ENCODE measurements at regions not wholly inside any gene's neighbourhood (a gene's known extent, or its start where the extent isn't known, plus 50 kb on each side); places are given as distances from the start of the nearest gene placed in this dataset.
A peak's percentile ranks its signal among the peaks of the same experiment; 100 is the strongest.
"Not testable (repeated sequence)": the region's sequence is repeated elsewhere in the genome, so short reads cannot be mapped to it uniquely, and the experiment has no call there.

GRCh38 chr2:110394769-110395168, 77.8 kb downstream of the LIMS4 start:
- not testable (repeated sequence) for ATAC-seq (ENCODE audit: low read depth in 2 of 2); H3K27me3 ChIP-seq (ENCODE audit: control insufficient read depth, insufficient read depth, low read length); H3K9me3 Mint-ChIP-seq; H3K4me3 Mint-ChIP-seq; H3K36me3 Mint-ChIP-seq; H3K27me3 Mint-ChIP-seq; H3K27ac Mint-ChIP-seq; H3K9me3 ChIP-seq (ENCODE audit: control insufficient read depth in 2 of 2, low read length in 2 of 2); DNase-seq; H3K27ac ChIP-seq (ENCODE audit: insufficient read depth, low read length, poor library complexity, severe bottlenecking); H3K36me3 ChIP-seq (ENCODE audit: control insufficient read depth, insufficient read depth, low read length); H3K4me1 Mint-ChIP-seq; H3K4me1 ChIP-seq (ENCODE audit: control insufficient read depth, insufficient read depth, low read length, poor library complexity, severe bottlenecking); H3K4me3 ChIP-seq (ENCODE audit: low read depth, low read length)

GRCh38 chr2:110392366-110392765, 80.2 kb downstream of the LIMS4 start:
- H3K4me1 ChIP-seq (ENCODE audit: control insufficient read depth, insufficient read depth, low read length, poor library complexity, severe bottlenecking); H3K9me3 Mint-ChIP-seq; H3K4me1 Mint-ChIP-seq; H3K27me3 ChIP-seq (ENCODE audit: control insufficient read depth, insufficient read depth, low read length); DNase-seq; H3K27ac ChIP-seq (ENCODE audit: insufficient read depth, low read length, poor library complexity, severe bottlenecking); H3K27me3 Mint-ChIP-seq; H3K4me3 ChIP-seq (ENCODE audit: low read depth, low read length); H3K36me3 ChIP-seq (ENCODE audit: control insufficient read depth, insufficient read depth, low read length); ATAC-seq (ENCODE audit: low read depth in 2 of 2); H3K4me3 Mint-ChIP-seq; H3K36me3 Mint-ChIP-seq; H3K9me3 ChIP-seq (ENCODE audit: control insufficient read depth in 2 of 2, low read length in 2 of 2); H3K27ac Mint-ChIP-seq: not testable (repeated sequence)

GRCh38 chr2:110391035-110391418, 81.6 kb downstream of the LIMS4 start:
- DNase-seq; H3K9me3 ChIP-seq (ENCODE audit: control insufficient read depth in 2 of 2, low read length in 2 of 2); H3K4me3 ChIP-seq (ENCODE audit: low read depth, low read length); H3K27ac Mint-ChIP-seq; H3K36me3 Mint-ChIP-seq; H3K9me3 Mint-ChIP-seq; H3K27me3 ChIP-seq (ENCODE audit: control insufficient read depth, insufficient read depth, low read length); H3K27ac ChIP-seq (ENCODE audit: insufficient read depth, low read length, poor library complexity, severe bottlenecking); H3K4me1 ChIP-seq (ENCODE audit: control insufficient read depth, insufficient read depth, low read length, poor library complexity, severe bottlenecking); H3K36me3 ChIP-seq (ENCODE audit: control insufficient read depth, insufficient read depth, low read length); ATAC-seq (ENCODE audit: low read depth in 2 of 2); H3K4me1 Mint-ChIP-seq; H3K4me3 Mint-ChIP-seq; H3K27me3 Mint-ChIP-seq: not testable (repeated sequence)

GRCh38 chr2:110390351-110391034, 82.1 kb downstream of the LIMS4 start:
- H3K27me3 Mint-ChIP-seq; H3K9me3 Mint-ChIP-seq; H3K27ac ChIP-seq (ENCODE audit: insufficient read depth, low read length, poor library complexity, severe bottlenecking); H3K4me3 ChIP-seq (ENCODE audit: low read depth, low read length); H3K27me3 ChIP-seq (ENCODE audit: control insufficient read depth, insufficient read depth, low read length); H3K4me1 ChIP-seq (ENCODE audit: control insufficient read depth, insufficient read depth, low read length, poor library complexity, severe bottlenecking); H3K9me3 ChIP-seq (ENCODE audit: control insufficient read depth in 2 of 2, low read length in 2 of 2); DNase-seq; H3K36me3 Mint-ChIP-seq; H3K4me1 Mint-ChIP-seq; H3K36me3 ChIP-seq (ENCODE audit: control insufficient read depth, insufficient read depth, low read length); H3K4me3 Mint-ChIP-seq; H3K27ac Mint-ChIP-seq: not testable (repeated sequence)
- ATAC-seq (ENCODE audit: low read depth in 2 of 2): peak; percentile 24 to 45

GRCh38 chr2:110387044-110387443, 85.6 kb downstream of the LIMS4 start:
- H3K27ac Mint-ChIP-seq; H3K4me3 ChIP-seq (ENCODE audit: low read depth, low read length); H3K27me3 ChIP-seq (ENCODE audit: control insufficient read depth, insufficient read depth, low read length); H3K4me1 ChIP-seq (ENCODE audit: control insufficient read depth, insufficient read depth, low read length, poor library complexity, severe bottlenecking); H3K27me3 Mint-ChIP-seq; H3K4me1 Mint-ChIP-seq; H3K36me3 Mint-ChIP-seq; H3K4me3 Mint-ChIP-seq; H3K9me3 Mint-ChIP-seq; H3K36me3 ChIP-seq (ENCODE audit: control insufficient read depth, insufficient read depth, low read length); ATAC-seq (ENCODE audit: low read depth in 2 of 2); H3K27ac ChIP-seq (ENCODE audit: insufficient read depth, low read length, poor library complexity, severe bottlenecking); DNase-seq; H3K9me3 ChIP-seq (ENCODE audit: control insufficient read depth in 2 of 2, low read length in 2 of 2): not testable (repeated sequence)

- not testable (repeated sequence) for H3K4me3 Mint-ChIP-seq; H3K9me3 Mint-ChIP-seq; H3K9me3 ChIP-seq (ENCODE audit: control insufficient read depth in 2 of 2, low read length in 2 of 2); DNase-seq; H3K4me3 ChIP-seq (ENCODE audit: low read depth, low read length); H3K36me3 ChIP-seq (ENCODE audit: control insufficient read depth, insufficient read depth, low read length); H3K27ac Mint-ChIP-seq; ATAC-seq (ENCODE audit: low read depth in 2 of 2); H3K4me1 ChIP-seq (ENCODE audit: control insufficient read depth, insufficient read depth, low read length, poor library complexity, severe bottlenecking); H3K4me1 Mint-ChIP-seq; H3K27me3 Mint-ChIP-seq; H3K36me3 Mint-ChIP-seq; H3K27ac ChIP-seq (ENCODE audit: insufficient read depth, low read length, poor library complexity, severe bottlenecking); H3K27me3 ChIP-seq (ENCODE audit: control insufficient read depth, insufficient read depth, low read length)
Observed at GRCh38 chr2:110386546-110386945, 86.1 kb downstream of the LIMS4 start.

GRCh38 chr2:110384736-110385119, 87.9 kb downstream of the LIMS4 start:
- not testable (repeated sequence) for ATAC-seq (ENCODE audit: low read depth in 2 of 2); H3K4me1 ChIP-seq (ENCODE audit: control insufficient read depth, insufficient read depth, low read length, poor library complexity, severe bottlenecking); H3K36me3 ChIP-seq (ENCODE audit: control insufficient read depth, insufficient read depth, low read length); H3K27me3 Mint-ChIP-seq; H3K27ac ChIP-seq (ENCODE audit: insufficient read depth, low read length, poor library complexity, severe bottlenecking); DNase-seq; H3K9me3 ChIP-seq (ENCODE audit: control insufficient read depth in 2 of 2, low read length in 2 of 2); H3K9me3 Mint-ChIP-seq; H3K4me3 ChIP-seq (ENCODE audit: low read depth, low read length); H3K4me1 Mint-ChIP-seq; H3K36me3 Mint-ChIP-seq; H3K27ac Mint-ChIP-seq; H3K4me3 Mint-ChIP-seq; H3K27me3 ChIP-seq (ENCODE audit: control insufficient read depth, insufficient read depth, low read length)

- H3K4me3 Mint-ChIP-seq, H3K4me1 Mint-ChIP-seq: not testable (repeated sequence)
Observed at GRCh38 chr2:110384109-110384735, 88.4 kb downstream of the LIMS4 start.

More at GRCh38 chr2:110384109-110384735, 88.4 kb downstream of the LIMS4 start:
- not testable (repeated sequence) for H3K27me3 ChIP-seq (ENCODE audit: control insufficient read depth, insufficient read depth, low read length); H3K4me1 ChIP-seq (ENCODE audit: control insufficient read depth, insufficient read depth, low read length, poor library complexity, severe bottlenecking); H3K9me3 Mint-ChIP-seq; H3K27ac ChIP-seq (ENCODE audit: insufficient read depth, low read length, poor library complexity, severe bottlenecking); H3K36me3 ChIP-seq (ENCODE audit: control insufficient read depth, insufficient read depth, low read length); ATAC-seq (ENCODE audit: low read depth in 2 of 2); H3K36me3 Mint-ChIP-seq; H3K4me3 ChIP-seq (ENCODE audit: low read depth, low read length); DNase-seq; H3K27ac Mint-ChIP-seq; H3K27me3 Mint-ChIP-seq; H3K9me3 ChIP-seq (ENCODE audit: control insufficient read depth in 2 of 2, low read length in 2 of 2)

All from CD4-positive, CD25-positive, alpha-beta regulatory T cell (primary cell).